SH-SY5Y (cell line): ENCODE measurements at regions not wholly inside any gene's neighbourhood (a gene's known extent, or its start where the extent isn't known, plus 50 kb on each side); places are given as distances from the start of the nearest gene placed in this dataset.

Experiments
- GATA2 ChIP-seq: IDR thresholded peaks from 2 replicates; pipeline ENCODE4 v1.6.1; 2011; ENCODE audit warnings: mild to moderate bottlenecking, low read depth, low read length
- GATA3 ChIP-seq: IDR thresholded peaks from 2 replicates; pipeline ENCODE4 v1.6.1; 2011; ENCODE audit warnings: low read depth, mild to moderate bottlenecking, low read length, moderate library complexity

- TF ChIP-seq GATA3 (no peak), GATA2 (no peak)
These were observed 406.3 kb downstream of the PREX1 start for GRCh38 chr20:48421547-48421946.

DNA sequence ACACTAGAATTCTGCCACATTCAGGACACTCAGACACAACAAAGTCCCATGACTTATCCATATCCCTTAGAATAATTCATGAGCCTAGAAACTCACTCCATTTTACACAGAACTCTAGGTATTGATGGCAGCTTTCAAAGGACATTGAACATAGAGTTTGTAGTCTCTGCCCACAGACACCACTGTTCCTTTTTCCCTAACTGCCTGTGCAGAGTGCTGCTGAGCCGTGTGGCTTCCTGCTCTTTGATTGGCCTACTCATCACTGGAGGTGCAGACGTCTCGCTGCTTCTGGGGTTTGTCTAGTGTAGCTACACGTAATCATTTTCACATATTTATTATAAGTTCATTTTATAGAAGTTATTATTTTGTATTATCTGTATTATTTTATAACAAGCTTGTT is 407.6 kb downstream of the PREX1 start:
- TF ChIP-seq GATA3 (no peak), GATA2 (no peak)

DNA sequence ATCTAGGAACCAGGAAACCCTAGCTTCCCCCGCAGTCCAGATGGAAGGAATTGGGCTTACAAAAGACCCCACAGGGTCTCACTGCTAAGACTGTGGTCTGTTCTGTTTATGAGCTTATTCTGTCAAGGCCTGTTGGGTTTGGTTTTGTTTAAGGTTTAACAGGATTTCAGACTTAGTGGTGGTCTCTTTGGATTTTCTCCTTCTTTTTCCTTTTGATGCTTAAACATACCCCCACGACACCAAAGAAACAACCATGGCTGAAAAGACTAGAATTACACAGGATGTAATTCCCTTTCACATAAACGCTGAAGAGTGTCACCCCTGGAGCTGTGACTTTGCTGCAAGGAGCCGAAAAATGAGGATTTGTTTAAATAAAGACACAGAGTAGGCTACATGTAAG is 408.6 kb downstream of the PREX1 start:
- TF ChIP-seq GATA2 (no peak), GATA3 (no peak)

GRCh38 chr20:48416002-48416401 is 411.8 kb downstream of the PREX1 start:
- TF ChIP-seq GATA3 (no peak), GATA2 (no peak)

- TF ChIP-seq GATA3 (no peak), GATA2 (no peak)
These were observed 413.0 kb downstream of the PREX1 start for GRCh38 chr20:48414786-48415185.

DNA sequence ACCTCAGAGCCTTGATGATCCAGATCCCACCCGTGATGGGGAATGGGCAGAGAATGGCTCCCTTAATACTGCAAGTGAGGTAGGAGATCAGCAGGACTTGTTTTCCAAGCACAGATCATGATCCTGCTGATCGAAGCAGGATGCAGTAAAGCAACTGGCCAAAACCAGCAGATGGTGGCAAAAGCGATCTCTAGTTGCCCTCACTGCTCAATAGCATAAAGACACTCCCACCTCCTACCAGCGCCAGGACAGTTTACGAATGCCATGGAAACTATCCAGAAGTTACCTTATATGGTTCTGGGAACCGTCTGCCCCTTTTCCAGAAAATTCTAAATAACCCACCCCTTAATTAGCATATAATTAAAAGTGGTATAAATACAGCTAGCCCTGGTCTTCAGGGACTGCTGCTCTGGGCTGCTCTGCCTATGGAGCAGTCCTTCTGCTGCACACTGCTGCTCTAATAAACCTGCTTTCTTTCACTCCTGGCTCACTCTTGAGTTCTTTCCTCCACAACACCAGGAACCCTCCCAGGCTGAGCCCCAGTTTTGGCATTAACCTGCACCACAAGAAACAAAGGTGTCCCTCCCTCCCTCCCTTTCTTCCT is 415.8 kb downstream of the PREX1 start:
- TF ChIP-seq GATA3 (no peak), GATA2 (no peak)

- TF ChIP-seq GATA3 (no peak), GATA2 (no peak)
These were observed 416.6 kb downstream of the PREX1 start for GRCh38 chr20:48411245-48411644.

GRCh38 chr20:48409055-48409615 is 418.7 kb downstream of the PREX1 start:
- no peak for TF ChIP-seq GATA2
- no peak for TF ChIP-seq GATA3

DNA sequence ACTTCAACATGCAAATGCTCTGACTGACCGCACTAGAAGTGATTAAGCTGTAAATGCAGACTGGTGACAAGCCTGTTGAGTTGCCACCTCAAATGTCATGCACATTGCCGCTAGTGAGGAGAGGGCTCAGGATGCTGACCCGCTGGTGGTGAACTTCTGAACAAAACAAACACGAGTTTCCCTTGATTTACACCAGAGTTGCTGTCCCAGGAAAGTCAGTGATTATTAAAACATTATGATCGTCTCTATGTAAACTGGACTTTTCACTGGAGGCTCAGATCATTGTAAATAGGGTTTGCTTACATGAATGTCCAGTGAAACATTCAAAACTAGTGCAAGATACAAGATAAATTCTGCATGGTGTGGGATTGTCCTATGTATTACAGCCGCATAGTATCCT is 420.1 kb downstream of the PREX1 start:
- TF ChIP-seq GATA3, result no peak
- no peak for TF ChIP-seq GATA2

DNA sequence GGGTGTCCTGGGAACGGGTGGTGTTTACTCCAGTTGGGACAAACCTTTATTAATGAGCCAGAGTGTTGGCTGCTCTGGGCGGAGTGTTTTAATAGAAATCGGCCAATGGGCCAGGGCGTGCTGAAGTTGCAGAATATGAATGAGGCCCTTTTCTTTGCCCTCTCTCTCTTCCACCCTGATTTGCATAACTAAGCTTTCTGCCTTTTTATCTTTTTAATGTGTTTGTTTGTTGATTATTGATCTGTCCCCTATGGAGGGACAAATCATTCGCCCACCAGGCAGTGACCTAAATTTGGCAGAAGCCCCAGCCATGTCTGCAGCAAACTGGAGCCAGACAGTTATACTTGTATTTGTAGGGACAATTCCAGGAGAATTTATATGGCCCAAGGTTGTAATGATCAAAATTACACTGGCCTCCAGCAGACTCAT is 420.9 kb downstream of the PREX1 start:
- TF ChIP-seq GATA3 (no peak), GATA2 (no peak)

- TF ChIP-seq GATA3 (no peak), GATA2 (no peak)
These were observed 421.3 kb downstream of the PREX1 start for GRCh38 chr20:48406498-48406897.

DNA sequence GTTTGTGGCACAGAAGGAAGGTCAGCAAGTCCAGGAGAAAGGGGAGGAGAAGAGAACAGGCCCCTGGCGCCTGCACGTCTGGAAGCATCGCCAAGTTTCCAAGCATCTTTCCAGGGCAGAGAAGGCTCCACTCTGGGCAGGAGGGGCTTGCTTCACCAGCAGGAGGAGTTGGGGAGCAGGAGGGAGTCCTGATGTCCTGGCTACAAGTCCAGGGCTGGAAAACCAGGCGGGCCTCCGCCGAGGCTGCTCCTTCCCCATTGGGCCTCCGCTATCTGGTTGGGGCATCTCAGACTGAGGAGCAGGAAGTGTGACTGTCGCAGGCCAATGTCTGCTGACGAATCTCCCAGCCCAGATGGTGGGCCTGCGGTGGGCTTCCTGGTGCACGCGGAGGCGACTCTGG is 421.9 kb downstream of the PREX1 start:
- no peak for TF ChIP-seq GATA3
- peak; percentile 60 for TF ChIP-seq GATA2

DNA sequence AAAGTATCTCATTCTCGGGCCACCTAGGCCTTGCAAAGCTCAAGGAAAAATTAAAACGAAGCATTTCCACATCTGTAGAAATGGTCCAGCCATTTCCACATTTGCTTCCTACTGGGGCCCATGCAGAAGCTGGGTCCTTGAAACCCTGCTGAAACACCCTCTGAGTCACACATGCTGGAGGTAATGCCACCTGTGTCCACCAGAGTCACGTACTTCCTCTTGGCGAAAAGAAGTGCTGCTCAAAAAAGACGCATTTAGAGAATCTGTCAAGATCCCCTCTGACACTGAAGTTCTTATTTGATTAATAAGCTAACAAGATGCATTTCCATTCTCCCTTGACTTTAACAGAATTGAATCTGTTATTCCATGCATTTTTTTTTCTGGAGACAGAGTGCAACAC is 423.2 kb downstream of the PREX1 start:
- no peak for TF ChIP-seq GATA3
- TF ChIP-seq GATA2, result no peak

- no peak for TF ChIP-seq GATA2
- no peak for TF ChIP-seq GATA3
These were observed 424.5 kb downstream of the PREX1 start for GRCh38 chr20:48403167-48403761.

DNA sequence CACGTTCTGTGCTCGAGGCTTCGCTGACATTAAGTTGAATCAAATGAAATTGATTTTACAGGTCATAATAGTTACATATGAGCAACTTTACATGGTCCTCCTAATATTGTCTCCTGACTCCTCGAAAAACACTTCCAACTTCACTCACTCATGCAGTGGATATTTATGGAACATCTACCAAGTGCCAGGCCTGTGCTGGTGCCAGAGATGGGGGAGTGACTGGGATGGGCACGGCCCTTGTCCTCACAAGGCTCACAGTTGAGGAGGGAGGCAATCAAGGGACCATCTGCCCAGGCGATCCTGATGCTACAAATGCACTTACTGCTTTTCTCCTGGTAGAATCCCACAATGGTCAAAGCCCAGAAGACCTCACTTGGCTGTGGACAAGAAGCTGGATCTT is 426.4 kb downstream of the PREX1 start:
- no peak for TF ChIP-seq GATA2
- no peak for TF ChIP-seq GATA3
